HG03457 (cell line): ENCODE measurements at regions not wholly inside any gene's neighbourhood (a gene's known extent, or its start where the extent isn't known, plus 50 kb on each side); places are given as distances from the start of the nearest gene placed in this dataset.
"Not testable (repeated sequence)": the region's sequence is repeated elsewhere in the genome, so short reads cannot be mapped to it uniquely, and the experiment has no call there.

Experiments
- ATAC-seq: cut with Tn5 transposase; IDR thresholded peaks from one replicate; pipeline ENCODE4 v1.9.1; 2021; ENCODE audit warnings: moderate number of reproducible peaks; ENCODE audit not compliant: unreplicated experiment

DNA sequence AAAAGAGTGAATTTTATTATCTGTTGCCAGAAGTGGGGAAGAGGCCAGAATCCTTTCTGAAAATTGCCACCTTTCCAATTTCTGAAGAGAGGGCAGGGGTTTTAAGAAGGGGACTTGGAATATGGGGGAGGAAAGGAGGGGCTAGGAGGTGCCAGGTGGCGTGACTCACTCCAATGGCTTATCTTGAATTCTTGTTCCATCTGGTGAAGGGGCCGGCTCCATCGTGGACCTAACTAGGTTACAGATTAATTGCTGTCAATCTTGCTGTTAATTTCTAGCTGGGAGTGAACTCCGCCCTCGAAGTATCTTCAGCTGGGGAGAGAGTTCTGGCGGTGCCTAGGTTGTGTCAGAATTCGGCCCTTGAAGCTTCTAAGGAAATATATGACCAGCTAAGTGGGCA lies 138.7 kb downstream of the YTHDC2 start:
- no peak for ATAC-seq

GRCh38 chr5:113654828-113655227 lies 141.3 kb downstream of the YTHDC2 start:
- ATAC-seq, result no peak

DNA sequence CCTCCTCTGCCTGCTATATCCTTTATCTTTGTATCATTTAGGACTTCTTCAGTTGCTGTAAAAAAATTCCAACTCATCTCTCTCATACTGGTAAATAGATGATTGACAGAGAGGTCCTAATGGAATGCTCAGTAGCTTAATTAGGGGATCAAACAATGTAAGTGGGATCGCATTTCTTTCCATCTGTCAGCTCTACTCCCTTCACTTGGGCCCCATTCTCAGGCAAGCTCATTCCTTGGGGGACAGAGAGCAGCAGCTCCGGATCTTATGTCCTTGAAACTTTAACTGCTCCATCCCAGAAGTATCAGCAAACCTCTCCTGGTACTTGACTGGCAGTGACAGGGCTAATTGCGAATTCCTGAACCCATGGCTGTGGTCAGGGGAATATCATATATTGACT lies 146.7 kb downstream of the YTHDC2 start:
- ATAC-seq, result no peak

DNA sequence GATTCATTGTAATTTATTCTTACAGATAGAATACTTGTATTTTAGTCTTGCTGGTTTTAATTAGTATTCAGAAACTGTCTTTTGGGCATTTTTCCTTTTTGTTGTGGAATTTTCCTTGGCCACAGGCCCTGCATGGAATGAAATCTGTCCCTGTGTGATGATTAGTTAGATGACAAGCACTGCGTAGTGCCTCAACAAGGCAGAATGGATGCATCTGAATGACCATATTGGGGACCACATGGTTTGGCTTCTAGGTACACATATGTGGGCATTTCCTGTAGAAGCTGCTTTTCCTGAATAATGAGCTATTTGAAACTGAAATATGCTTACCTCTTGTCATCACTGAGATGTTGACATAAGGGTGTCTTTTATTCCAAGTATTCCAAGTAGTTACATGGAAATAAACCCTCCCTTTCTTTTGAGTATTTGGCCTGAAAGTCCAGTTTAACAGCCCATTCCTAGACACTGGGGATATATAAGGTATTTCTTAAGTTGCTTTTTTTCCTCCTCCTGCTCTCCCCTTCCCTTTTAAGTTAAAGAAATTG lies 147.3 kb downstream of the YTHDC2 start:
- ATAC-seq, result no peak

GRCh38 chr5:113663879-113664541 lies 150.5 kb downstream of the YTHDC2 start:
- no peak for ATAC-seq

DNA sequence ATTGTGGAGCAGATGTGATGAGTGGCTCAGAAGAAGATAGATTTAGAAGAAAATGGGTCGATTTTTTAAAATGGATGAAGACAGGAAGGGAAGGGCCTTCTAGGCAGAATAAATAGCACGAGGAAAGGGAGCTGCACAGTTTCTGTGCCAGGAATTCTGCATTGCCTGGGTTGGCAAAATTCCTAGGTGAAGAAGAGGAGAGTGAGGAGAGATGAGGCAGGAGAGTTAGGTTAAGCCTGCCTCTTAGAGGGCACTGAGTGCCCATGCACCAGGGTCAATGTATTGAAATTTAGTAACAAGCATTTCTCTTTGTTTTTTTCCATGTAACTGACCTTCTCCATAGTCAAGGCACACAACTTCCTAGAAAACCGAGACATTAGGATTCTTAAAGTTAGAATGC lies 159.5 kb downstream of the YTHDC2 start:
- ATAC-seq, result no peak

DNA sequence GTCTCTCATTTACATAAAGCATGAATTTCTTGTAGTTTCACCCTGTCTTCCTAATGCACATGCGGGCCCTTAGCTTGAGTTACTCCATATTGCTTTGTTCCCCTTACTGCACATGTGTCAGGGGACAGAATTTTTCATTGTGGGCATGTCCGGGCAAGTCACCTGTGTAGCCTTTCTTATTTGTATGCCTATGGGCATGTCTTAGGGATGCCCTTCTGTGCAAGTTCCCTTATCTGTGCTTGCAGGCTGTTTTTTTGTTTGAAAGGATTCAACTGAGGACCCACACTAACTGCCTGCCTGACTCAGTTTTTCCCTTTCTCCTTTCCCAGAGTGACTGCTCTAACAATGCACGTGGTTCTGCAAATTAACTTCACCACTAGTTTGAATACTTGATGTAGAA lies 161.7 kb downstream of the YTHDC2 start:
- no peak for ATAC-seq

GRCh38 chr5:113678202-113678601 lies 164.7 kb downstream of the YTHDC2 start:
- no peak for ATAC-seq

GRCh38 chr5:113678924-113679575 lies 165.6 kb downstream of the YTHDC2 start:
- ATAC-seq, result no peak

- ATAC-seq, result no peak
These were observed 167.0 kb downstream of the YTHDC2 start for GRCh38 chr5:113680534-113680933.

DNA sequence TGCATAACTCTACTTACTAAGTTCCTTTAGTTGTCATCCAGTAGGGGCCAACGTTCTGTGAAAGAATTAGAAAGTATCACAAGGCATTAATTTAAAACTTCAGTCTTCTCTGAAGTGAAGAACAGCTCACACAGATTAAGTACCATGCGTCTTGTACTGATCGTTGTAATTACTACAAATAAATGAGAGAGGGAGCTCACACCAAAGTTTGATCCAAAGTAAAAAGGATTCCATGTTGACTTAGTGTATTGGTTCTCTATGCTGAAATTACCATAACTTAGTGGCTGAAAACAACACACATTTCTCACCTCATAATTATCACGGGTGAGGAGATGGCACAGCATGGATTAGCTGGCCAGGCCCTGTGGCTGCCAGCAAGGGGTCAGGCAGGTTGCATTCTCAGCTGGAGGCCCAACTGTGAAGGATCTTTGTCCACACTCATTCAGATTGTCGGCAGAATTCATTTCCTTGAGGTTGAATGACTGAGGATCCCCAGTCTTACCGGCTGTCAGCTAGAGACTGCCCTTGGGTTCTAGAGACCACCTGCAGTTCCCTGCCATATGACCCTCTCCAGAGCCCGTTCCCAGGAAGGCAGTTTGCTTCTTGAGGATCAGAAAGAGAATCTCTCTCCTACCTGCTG lies 169.1 kb downstream of the YTHDC2 start:
- ATAC-seq, result no peak

- ATAC-seq, result no peak
These were observed 169.7 kb downstream of the YTHDC2 start for GRCh38 chr5:113683211-113683610.

DNA sequence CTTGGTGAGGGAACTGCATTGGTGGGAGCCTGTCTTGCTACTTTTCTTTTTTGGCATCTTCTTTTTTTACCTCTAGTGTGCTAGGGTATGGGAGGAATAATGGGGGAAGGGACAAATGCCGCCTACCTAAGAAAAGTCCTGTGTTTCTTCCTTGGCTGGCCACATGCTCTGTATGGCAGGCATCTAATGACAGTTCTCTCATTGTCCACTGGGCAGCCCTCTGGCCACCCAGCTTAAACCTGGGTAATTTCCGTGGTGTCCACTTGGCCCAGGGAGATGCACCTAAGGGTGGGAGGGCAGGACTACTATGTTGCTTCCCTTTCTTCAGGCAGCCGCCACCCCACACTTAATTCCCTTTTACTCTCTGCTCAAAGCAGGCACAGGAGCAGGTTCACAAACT lies 173.1 kb downstream of the YTHDC2 start:
- no peak for ATAC-seq

- no peak for ATAC-seq
These were observed 176.2 kb downstream of the YTHDC2 start for GRCh38 chr5:113689647-113690046.

GRCh38 chr5:113692466-113692865 lies 179.0 kb downstream of the YTHDC2 start:
- no peak for ATAC-seq

DNA sequence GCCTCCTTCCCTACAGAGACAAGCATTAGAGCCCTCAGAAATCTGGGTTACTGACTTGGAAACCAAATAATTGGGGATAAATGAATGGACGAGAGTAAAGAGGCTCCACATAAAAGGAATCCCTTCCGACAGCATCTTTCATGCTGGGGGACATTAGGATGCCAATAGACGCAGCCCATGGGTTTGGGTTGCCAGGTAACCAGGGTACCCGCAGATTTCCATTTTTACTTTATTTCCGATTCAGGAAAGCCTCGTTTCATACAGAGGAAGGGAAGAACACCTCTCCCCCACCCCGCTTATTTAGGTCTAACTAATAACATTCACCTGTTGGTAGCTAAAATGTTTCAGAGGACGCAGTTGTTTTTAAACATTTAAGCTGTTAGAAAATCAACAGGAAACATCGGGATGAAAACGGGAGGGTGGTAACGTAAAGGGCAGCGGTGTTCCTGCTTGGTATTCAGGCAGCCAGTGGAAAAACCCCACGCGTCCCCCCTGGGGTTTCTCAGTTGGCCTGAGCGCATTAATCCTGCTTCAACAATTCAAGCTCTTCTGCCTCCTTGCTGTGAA lies 179.5 kb downstream of the YTHDC2 start:
- ATAC-seq, result no peak

DNA sequence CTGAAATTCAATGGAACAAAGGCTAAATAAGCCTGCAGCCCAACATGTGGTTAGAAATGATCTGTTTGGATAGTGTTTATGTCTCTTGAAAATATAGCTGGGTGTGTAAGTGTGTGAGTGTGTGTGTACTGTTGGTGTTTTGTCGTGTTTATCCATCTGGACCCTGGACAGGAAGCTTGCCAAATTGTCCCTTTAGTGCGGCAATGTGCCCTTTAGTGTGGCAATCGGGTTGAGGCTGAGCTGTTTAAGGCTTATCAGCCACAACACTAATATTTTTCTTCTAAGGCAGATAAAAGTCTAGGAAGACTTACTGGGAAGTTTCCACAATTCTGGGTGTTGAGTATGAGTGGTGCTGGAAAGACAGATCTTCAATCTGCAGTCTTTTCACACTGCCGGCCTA lies 180.2 kb downstream of the YTHDC2 start:
- no peak for ATAC-seq

GRCh38 chr5:113694576-113694975 lies 181.1 kb downstream of the YTHDC2 start:
- no peak for ATAC-seq

- no peak for ATAC-seq
These were observed 189.8 kb downstream of the YTHDC2 start for GRCh38 chr5:113703266-113703665.

DNA sequence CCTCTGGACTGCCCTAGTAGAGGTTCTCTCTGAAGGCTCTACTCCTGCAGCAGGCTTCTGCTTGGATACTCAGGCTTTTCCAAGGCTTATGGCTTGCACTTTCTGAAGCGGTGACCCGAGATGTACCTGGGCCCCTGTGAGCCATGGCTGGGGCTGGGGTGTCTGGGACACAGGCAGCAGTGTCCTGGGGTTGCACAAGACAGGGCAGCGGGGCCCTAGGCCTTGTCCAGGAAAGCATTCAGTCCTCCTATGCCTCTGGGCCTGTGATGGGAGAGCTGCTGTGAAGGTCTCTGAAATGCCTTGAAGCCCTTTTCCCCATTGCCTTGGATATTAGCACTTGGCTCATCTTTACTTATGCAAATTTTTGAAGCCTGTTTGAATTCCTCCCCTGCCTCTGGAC lies 192.2 kb downstream of the YTHDC2 start:
- no peak for ATAC-seq

GRCh38 chr5:113713051-113713450 lies 199.6 kb downstream of the YTHDC2 start:
- ATAC-seq, result no peak

DNA sequence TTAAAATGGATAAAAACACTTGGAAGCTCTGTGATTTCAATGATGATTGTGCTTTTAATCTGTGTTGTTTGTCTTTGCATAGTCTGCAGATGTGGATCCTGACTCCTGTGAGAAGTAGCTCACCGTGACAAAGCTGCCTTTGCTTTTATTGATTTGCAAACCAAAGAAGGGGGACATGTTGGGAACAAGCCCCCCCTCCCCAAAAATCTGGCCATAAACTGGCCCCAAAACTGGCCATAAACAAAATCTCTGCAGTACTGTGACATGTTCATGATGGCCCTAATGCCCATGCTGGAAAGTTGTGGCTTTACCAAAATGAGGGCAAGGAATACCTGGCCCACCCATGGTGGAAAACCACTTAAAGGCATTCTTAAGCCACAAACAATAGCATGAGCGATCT lies 202.4 kb downstream of the YTHDC2 start:
- not testable (repeated sequence) for ATAC-seq
